Body of pancreas (tissue), 4 donors: ENCODE measurements at regions not wholly inside any gene's neighbourhood (a gene's known extent, or its start where the extent isn't known, plus 50 kb on each side); places are given as distances from the start of the nearest gene placed in this dataset.

Experiments used
- POLR2A ChIP-seq, 3 donors: fragments of 450-650 bp; IDR thresholded peaks; one replicate each; pipeline ENCODE4 v1.6.1; 2016; ENCODE audit warnings: antibody characterized with exemption in 3 of 3, mild to moderate bottlenecking in 2 of 3
- TF ChIP-seq, protein P1 (sequence below), 7 experiments: fragments of 450-650 bp in 4 of 7; fragments of 200-600 bp in 3 of 7; sonication (generic) in 3 of 7; IDR thresholded peaks; one replicate each; pipeline ENCODE4 v1.5.1; 2016 to 2019; ENCODE audit warnings: antibody characterized with exemption in 7 of 7

DNA sequence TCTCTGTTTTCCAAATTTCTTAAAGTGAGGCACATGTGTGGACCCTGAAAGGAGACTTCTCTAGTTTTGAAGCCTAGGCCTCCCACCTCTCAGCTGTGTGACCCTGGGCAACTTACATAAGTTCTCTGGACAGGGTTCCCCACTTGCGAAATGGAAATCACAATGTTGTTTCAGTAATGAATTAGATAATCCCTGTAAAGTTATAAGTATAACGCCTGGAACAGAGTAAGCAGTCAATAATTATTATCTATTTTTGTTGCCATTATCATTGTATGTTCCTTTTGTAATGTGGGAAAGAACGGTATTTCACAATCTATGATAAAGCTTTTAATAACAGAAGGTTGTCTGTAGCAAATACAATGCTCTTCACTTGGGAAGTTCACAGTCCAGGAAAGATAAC, 437.3 kb upstream of the ZNF507 start:
- TF ChIP-seq, protein P1, sequence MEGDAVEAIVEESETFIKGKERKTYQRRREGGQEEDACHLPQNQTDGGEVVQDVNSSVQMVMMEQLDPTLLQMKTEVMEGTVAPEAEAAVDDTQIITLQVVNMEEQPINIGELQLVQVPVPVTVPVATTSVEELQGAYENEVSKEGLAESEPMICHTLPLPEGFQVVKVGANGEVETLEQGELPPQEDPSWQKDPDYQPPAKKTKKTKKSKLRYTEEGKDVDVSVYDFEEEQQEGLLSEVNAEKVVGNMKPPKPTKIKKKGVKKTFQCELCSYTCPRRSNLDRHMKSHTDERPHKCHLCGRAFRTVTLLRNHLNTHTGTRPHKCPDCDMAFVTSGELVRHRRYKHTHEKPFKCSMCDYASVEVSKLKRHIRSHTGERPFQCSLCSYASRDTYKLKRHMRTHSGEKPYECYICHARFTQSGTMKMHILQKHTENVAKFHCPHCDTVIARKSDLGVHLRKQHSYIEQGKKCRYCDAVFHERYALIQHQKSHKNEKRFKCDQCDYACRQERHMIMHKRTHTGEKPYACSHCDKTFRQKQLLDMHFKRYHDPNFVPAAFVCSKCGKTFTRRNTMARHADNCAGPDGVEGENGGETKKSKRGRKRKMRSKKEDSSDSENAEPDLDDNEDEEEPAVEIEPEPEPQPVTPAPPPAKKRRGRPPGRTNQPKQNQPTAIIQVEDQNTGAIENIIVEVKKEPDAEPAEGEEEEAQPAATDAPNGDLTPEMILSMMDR (IDR thresholded peaks at IDR 0.05), result no peak
- no peak for TF ChIP-seq POLR2A (IDR thresholded peaks at IDR 0.05)
